AG20443 (cell line): ENCODE measurements at regions not wholly inside any gene's neighbourhood (a gene's known extent, or its start where the extent isn't known, plus 50 kb on each side); places are given as distances from the start of the nearest gene placed in this dataset.

Source experiments
- DNase-seq: peaks from one replicate; pipeline ENCODE4 v3.0.0; 2012; ENCODE audit warnings: low spot score, mixed read lengths

GRCh38 chr3:17798000-17798399 lies 55.6 kb upstream of the TBC1D5 start:
- no peak for DNase-seq

GRCh38 chr3:17795711-17796110 lies 53.3 kb upstream of the TBC1D5 start:
- DNase-seq: no peak

- DNase-seq: no peak
Measured at GRCh38 chr3:17795280-17795679, 52.8 kb upstream of the TBC1D5 start.

- DNase-seq: no peak
Measured at GRCh38 chr3:17793542-17794195, 51.2 kb upstream of the TBC1D5 start.
